HUES48 (cell line): ENCODE measurements at regions not wholly inside any gene's neighbourhood (a gene's known extent, or its start where the extent isn't known, plus 50 kb on each side); places are given as distances from the start of the nearest gene placed in this dataset.

Source experiments
- H3K27ac ChIP-seq: one replicate; pipeline ENCODE4 v1.7.0; 2013; ENCODE audit warnings: low read depth, low read length, inconsistent platforms
- H3K27me3 ChIP-seq: 2 replicates; pipeline ENCODE4 v1.6.1; 2013; ENCODE audit warnings: mild to moderate bottlenecking, low read length; ENCODE audit not compliant: control insufficient read depth, insufficient read depth
- H3K36me3 ChIP-seq: 2 replicates; pipeline ENCODE4 v1.6.1; 2013; ENCODE audit warnings: low read length; ENCODE audit not compliant: control insufficient read depth, insufficient read depth
- H3K4me1 ChIP-seq: 2 replicates; pipeline ENCODE4 v1.6.1; 2013; ENCODE audit warnings: mild to moderate bottlenecking, low read length; ENCODE audit not compliant: control insufficient read depth, insufficient read depth
- H3K4me3 ChIP-seq: 2 replicates; pipeline ENCODE4 v1.5.1; 2013; ENCODE audit warnings: mild to moderate bottlenecking, low read depth, low read length
- H3K9ac ChIP-seq: 2 replicates; pipeline ENCODE4 v1.6.1; 2013; ENCODE audit warnings: mild to moderate bottlenecking, low read depth, low read length, moderate library complexity
- H3K9me3 ChIP-seq: 2 replicates; pipeline ENCODE4 v1.6.1; 2013; ENCODE audit warnings: low read length; ENCODE audit not compliant: control insufficient read depth, insufficient read depth

GRCh38 chr11:10387206-10388083, 67.6 kb upstream of the AMPD3 start:
- H3K4me3 ChIP-seq = no peak overlapping the region
- H3K4me1 ChIP-seq = 0 out of 2 replicates have a peak, but pooled peaks cover 3% of the 10 kb centered on the region
- peaks cover 4% of the 10 kb centered on the region; the same call in 1 of the 2 replicates for H3K9me3 ChIP-seq
- H3K27ac ChIP-seq = no peak overlapping the region
- no peaks in the 10 kb centered on the region for H3K27me3 ChIP-seq
- no peaks in the 10 kb centered on the region for H3K36me3 ChIP-seq
- no peak overlapping the region for H3K9ac ChIP-seq

- H3K27me3 ChIP-seq = no peaks in the 10 kb centered on the region
- H3K9ac ChIP-seq = no peak overlapping the region
- peaks cover 4% of the 10 kb centered on the region; the same call in 1 of the 2 replicates for H3K9me3 ChIP-seq
- no peak overlapping the region for H3K4me3 ChIP-seq
- 0 out of 2 replicates have a peak, but pooled peaks cover 3% of the 10 kb centered on the region for H3K4me1 ChIP-seq
- no peak overlapping the region for H3K27ac ChIP-seq
- no peaks in the 10 kb centered on the region for H3K36me3 ChIP-seq
Measured at GRCh38 chr11:10388101-10388500, 67.0 kb upstream of the AMPD3 start.

GRCh38 chr11:10388574-10388973, 66.5 kb upstream of the AMPD3 start:
- no peak overlapping the region for H3K27ac ChIP-seq
- no peaks in the 10 kb centered on the region for H3K27me3 ChIP-seq
- H3K9me3 ChIP-seq = peaks cover 4% of the 10 kb centered on the region; the same call in 1 of the 2 replicates
- 0 out of 2 replicates have a peak, but pooled peaks cover 3% of the 10 kb centered on the region for H3K4me1 ChIP-seq
- H3K4me3 ChIP-seq = no peak overlapping the region
- no peak overlapping the region for H3K9ac ChIP-seq
- H3K36me3 ChIP-seq = no peaks in the 10 kb centered on the region

- no peaks in the 10 kb centered on the region for H3K27me3 ChIP-seq
- no peak overlapping the region for H3K9ac ChIP-seq
- no peak overlapping the region for H3K4me3 ChIP-seq
- H3K27ac ChIP-seq = no peak overlapping the region
- peaks cover 4% of the 10 kb centered on the region; the same call in 1 of the 2 replicates for H3K9me3 ChIP-seq
- no peaks in the 10 kb centered on the region for H3K36me3 ChIP-seq
- peaks cover 8% of the 10 kb centered on the region; the same call in 1 of the 2 replicates for H3K4me1 ChIP-seq
Measured at GRCh38 chr11:10390375-10390774, 64.7 kb upstream of the AMPD3 start.

- Histone ChIP-seq H3K36me3 (no peaks in the 10 kb centered on the region), H3K4me3 (no peak overlapping the region), H3K27me3 (no peaks in the 10 kb centered on the region), H3K9me3 (peaks cover 4% of the 10 kb centered on the region; the same call in 1 of the 2 replicates), H3K27ac (peak overlapping the region; percentile 48), H3K9ac (no peak overlapping the region), H3K4me1 (peaks cover 8% of the 10 kb centered on the region; the same call in 1 of the 2 replicates)
Measured at GRCh38 chr11:10392095-10393079, 62.7 kb upstream of the AMPD3 start.

GRCh38 chr11:10394229-10395101, 60.6 kb upstream of the AMPD3 start:
- Histone ChIP-seq H3K4me1 (peaks cover 5% of the 10 kb centered on the region; the same call in 1 of the 2 replicates), H3K27ac (no peak overlapping the region), H3K36me3 (no peaks in the 10 kb centered on the region), H3K4me3 (no peak overlapping the region), H3K27me3 (no peaks in the 10 kb centered on the region), H3K9ac (no peak overlapping the region), H3K9me3 (peaks cover 4% of the 10 kb centered on the region; the same call in 1 of the 2 replicates)

- no peaks in the 10 kb centered on the region for H3K36me3 ChIP-seq
- no peak overlapping the region for H3K4me3 ChIP-seq
- H3K9me3 ChIP-seq = peaks cover 4% of the 10 kb centered on the region; the same call in 1 of the 2 replicates
- H3K9ac ChIP-seq = no peak overlapping the region
- H3K27me3 ChIP-seq = no peaks in the 10 kb centered on the region
- H3K4me1 ChIP-seq = peaks cover 5% of the 10 kb centered on the region; the same call in 1 of the 2 replicates
- no peak overlapping the region for H3K27ac ChIP-seq
Measured at GRCh38 chr11:10395166-10395897, 59.7 kb upstream of the AMPD3 start.

GRCh38 chr11:10396771-10397170, 58.3 kb upstream of the AMPD3 start:
- Histone ChIP-seq H3K4me1 (peaks cover 5% of the 10 kb centered on the region; the same call in 1 of the 2 replicates), H3K9me3 (no peaks in the 10 kb centered on the region), H3K9ac (no peak overlapping the region), H3K27ac (no peak overlapping the region), H3K4me3 (no peak overlapping the region), H3K36me3 (no peaks in the 10 kb centered on the region), H3K27me3 (no peaks in the 10 kb centered on the region)

GRCh38 chr11:10397226-10397987, 57.7 kb upstream of the AMPD3 start:
- Histone ChIP-seq H3K4me1 (peaks cover 5% of the 10 kb centered on the region; the same call in 1 of the 2 replicates), H3K9ac (no peak overlapping the region), H3K36me3 (no peaks in the 10 kb centered on the region), H3K9me3 (no peaks in the 10 kb centered on the region), H3K27me3 (no peaks in the 10 kb centered on the region), H3K4me3 (no peak overlapping the region), H3K27ac (no peak overlapping the region)
